ENCODE measurements at regions not wholly inside any gene's neighbourhood (a gene's known extent, or its start where the extent isn't known, plus 50 kb on each side); places are given as distances from the start of the nearest gene placed in this dataset.

DNA sequence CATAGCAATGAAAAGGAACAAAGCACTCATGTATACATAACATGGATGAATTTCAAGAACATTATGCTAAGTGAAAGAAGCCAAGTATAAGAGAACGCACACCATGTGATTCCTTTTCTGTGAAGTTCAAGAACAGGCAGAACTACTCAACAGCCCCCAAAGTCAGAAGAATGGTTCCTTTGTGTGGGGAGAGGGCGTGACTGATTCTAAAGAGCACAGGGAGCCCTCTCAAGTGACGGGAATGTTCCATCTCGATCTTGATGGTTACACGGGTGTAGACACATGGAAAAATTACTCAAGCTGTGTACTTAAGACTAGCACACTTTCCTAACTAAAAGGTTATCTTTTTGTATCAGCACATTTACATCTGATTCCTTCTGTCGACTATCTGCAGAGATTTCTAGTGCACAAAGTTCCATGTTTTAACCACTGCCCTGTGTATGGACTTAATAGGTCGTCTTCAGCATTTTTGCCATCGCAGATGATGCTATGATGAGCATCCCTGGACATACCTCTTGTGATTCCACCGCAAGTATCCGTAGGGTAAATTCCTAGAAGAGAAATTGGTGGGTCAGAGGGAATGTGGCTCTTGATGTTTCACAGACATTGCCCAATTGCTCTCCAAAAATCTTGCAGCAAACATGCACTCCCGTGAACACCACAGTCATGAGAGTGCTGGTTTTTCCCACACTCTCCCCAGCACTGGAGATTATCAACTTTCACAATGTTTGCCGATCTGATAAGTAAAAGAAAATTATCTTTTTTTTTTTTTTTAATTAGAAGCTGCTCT is 279.3 kb downstream of the BMP7 start:
- TF ChIP-seq CTCF (IDR thresholded peaks at IDR 0.05) (no peak), POLR2A (IDR thresholded peaks at IDR 0.05) (no peak), POLR2AphosphoS5 (IDR thresholded peaks at IDR 0.05) (no peak)
